ENCODE measurements at regions not wholly inside any gene's neighbourhood (a gene's known extent, or its start where the extent isn't known, plus 50 kb on each side); places are given as distances from the start of the nearest gene placed in this dataset.

GRCh38 chr3:74049444-74049843, 424.7 kb upstream of the PDZRN3 start:
- Histone ChIP-seq H2AK5ac (ENCODE audit: low read length) (no peak overlapping the region), H2BK120ac (ENCODE audit: insufficient read depth, low read length, poor library complexity) (no peak overlapping the region), H3K9me3 (ENCODE audit: insufficient read depth, low read depth, low read length) (peaks cover 2% of the 10 kb centered on the region), H4K91ac (ENCODE audit: low read depth, low read length) (no peak overlapping the region), H3K23ac (ENCODE audit: low read length) (no peak overlapping the region), H4K8ac (ENCODE audit: low read depth, low read length) (no peak overlapping the region), H3K4me2 (ENCODE audit: low read length) (no peak overlapping the region), H3K9ac (ENCODE audit: low read length) (no peak overlapping the region), H3K79me2 (ENCODE audit: control insufficient read depth, insufficient read depth, low read length, poor library complexity) (no peaks in the 10 kb centered on the region), H2BK12ac (ENCODE audit: low read length) (no peak overlapping the region), H2AFZ (ENCODE audit: insufficient read depth, low read length, poor library complexity) (no peak overlapping the region), H3K4me3 (ENCODE audit: low read depth, low read length) (no peak overlapping the region), H3K27me3 (ENCODE audit: insufficient read depth, low read length) (no peaks in the 10 kb centered on the region), H3K18ac (ENCODE audit: low read length) (no peak overlapping the region), H3K27ac (ENCODE audit: low read depth, low read length) (no peak overlapping the region), H2BK5ac (ENCODE audit: low read depth, low read length, poor library complexity) (no peak overlapping the region), H3K4me1 (ENCODE audit: control insufficient read depth in 1 of 2, insufficient read depth in 2 of 2, low read length in 2 of 2) (peaks cover 0 to 2% of the 10 kb centered on the region in 2 experiments), H3K14ac (ENCODE audit: low read length) (no peak overlapping the region), H3K79me1 (ENCODE audit: low read length) (peaks cover 2% of the 10 kb centered on the region), H4K12ac (ENCODE audit: low read depth, low read length) (no peak overlapping the region), H3K4ac (ENCODE audit: low read depth, low read length) (no peak overlapping the region), H3K36me3 (ENCODE audit: control insufficient read depth in 1 of 2, insufficient read depth in 2 of 2, low read length in 2 of 2) (no peaks in the 10 kb centered on the region)
- WGBS (ENCODE audit: extremely low coverage, insufficient coverage, insufficient read length), result no CpG with 5 or more reads among the region's 5 CpGs
- DNase-seq, result no peak

GRCh38 chr3:74048699-74049098, 424.0 kb upstream of the PDZRN3 start:
- Histone ChIP-seq H3K14ac (ENCODE audit: low read length) (no peak overlapping the region), H3K4me1 (ENCODE audit: control insufficient read depth in 1 of 2, insufficient read depth in 2 of 2, low read length in 2 of 2) (peaks cover 0 to 2% of the 10 kb centered on the region in 2 experiments), H3K4ac (ENCODE audit: low read depth, low read length) (no peak overlapping the region), H4K91ac (ENCODE audit: low read depth, low read length) (no peak overlapping the region), H3K79me2 (ENCODE audit: control insufficient read depth, insufficient read depth, low read length, poor library complexity) (no peaks in the 10 kb centered on the region), H4K8ac (ENCODE audit: low read depth, low read length) (no peak overlapping the region), H3K27ac (ENCODE audit: low read depth, low read length) (no peak overlapping the region), H3K23ac (ENCODE audit: low read length) (no peak overlapping the region), H2AFZ (ENCODE audit: insufficient read depth, low read length, poor library complexity) (no peak overlapping the region), H3K79me1 (ENCODE audit: low read length) (peaks cover 2% of the 10 kb centered on the region), H4K12ac (ENCODE audit: low read depth, low read length) (no peak overlapping the region), H3K27me3 (ENCODE audit: insufficient read depth, low read length) (no peaks in the 10 kb centered on the region), H3K4me2 (ENCODE audit: low read length) (no peak overlapping the region), H3K9me3 (ENCODE audit: insufficient read depth, low read depth, low read length) (peaks cover 2% of the 10 kb centered on the region), H2BK5ac (ENCODE audit: low read depth, low read length, poor library complexity) (no peak overlapping the region), H3K36me3 (ENCODE audit: control insufficient read depth in 1 of 2, insufficient read depth in 2 of 2, low read length in 2 of 2) (no peaks in the 10 kb centered on the region), H2BK120ac (ENCODE audit: insufficient read depth, low read length, poor library complexity) (no peak overlapping the region), H3K9ac (ENCODE audit: low read length) (no peak overlapping the region), H2BK12ac (ENCODE audit: low read length) (no peak overlapping the region), H3K4me3 (ENCODE audit: low read depth, low read length) (no peak overlapping the region), H3K18ac (ENCODE audit: low read length) (no peak overlapping the region), H2AK5ac (ENCODE audit: low read length) (no peak overlapping the region)
- DNase-seq, result no peak

- Histone ChIP-seq H2AK5ac (ENCODE audit: low read length) (no peak overlapping the region), H2AFZ (ENCODE audit: insufficient read depth, low read length, poor library complexity) (no peak overlapping the region), H4K91ac (ENCODE audit: low read depth, low read length) (no peak overlapping the region), H3K79me2 (ENCODE audit: control insufficient read depth, insufficient read depth, low read length, poor library complexity) (no peaks in the 10 kb centered on the region), H2BK120ac (ENCODE audit: insufficient read depth, low read length, poor library complexity) (no peak overlapping the region), H3K4me3 (ENCODE audit: low read depth, low read length) (no peak overlapping the region), H3K14ac (ENCODE audit: low read length) (no peak overlapping the region), H3K27ac (ENCODE audit: low read depth, low read length) (no peak overlapping the region), H3K23ac (ENCODE audit: low read length) (no peak overlapping the region), H3K9me3 (ENCODE audit: insufficient read depth, low read depth, low read length) (peaks cover 2% of the 10 kb centered on the region), H3K18ac (ENCODE audit: low read length) (no peak overlapping the region), H3K4ac (ENCODE audit: low read depth, low read length) (no peak overlapping the region), H2BK5ac (ENCODE audit: low read depth, low read length, poor library complexity) (no peak overlapping the region), H3K4me1 (ENCODE audit: control insufficient read depth in 1 of 2, insufficient read depth in 2 of 2, low read length in 2 of 2) (no peaks in the 10 kb centered on the region), H4K12ac (ENCODE audit: low read depth, low read length) (no peak overlapping the region), H3K9ac (ENCODE audit: low read length) (no peak overlapping the region), H3K27me3 (ENCODE audit: insufficient read depth, low read length) (no peaks in the 10 kb centered on the region), H4K8ac (ENCODE audit: low read depth, low read length) (no peak overlapping the region), H3K4me2 (ENCODE audit: low read length) (no peak overlapping the region), H3K79me1 (ENCODE audit: low read length) (no peaks in the 10 kb centered on the region), H3K36me3 (ENCODE audit: control insufficient read depth in 1 of 2, insufficient read depth in 2 of 2, low read length in 2 of 2) (no peaks in the 10 kb centered on the region), H2BK12ac (ENCODE audit: low read length) (no peak overlapping the region)
- WGBS (ENCODE audit: extremely low coverage, insufficient coverage, insufficient read length), result no CpG with 5 or more reads among the region's 2 CpGs
- no peak for DNase-seq
Observed at GRCh38 chr3:74045000-74045399, 420.3 kb upstream of the PDZRN3 start.

- H3K27ac ChIP-seq (ENCODE audit: low read depth, low read length), result no peak overlapping the region
- H4K8ac ChIP-seq (ENCODE audit: low read depth, low read length), result no peak overlapping the region
- no peaks in the 10 kb centered on the region for H3K79me1 ChIP-seq (ENCODE audit: low read length)
- no peak overlapping the region for H4K91ac ChIP-seq (ENCODE audit: low read depth, low read length)
- H3K23ac ChIP-seq (ENCODE audit: low read length), result no peak overlapping the region
- H3K9me3 ChIP-seq (ENCODE audit: insufficient read depth, low read depth, low read length), result no peaks in the 10 kb centered on the region
- no peaks in the 10 kb centered on the region for H3K4me1 ChIP-seq (ENCODE audit: control insufficient read depth in 1 of 2, insufficient read depth in 2 of 2, low read length in 2 of 2)
- WGBS (ENCODE audit: extremely low coverage, insufficient coverage, insufficient read length), result no CpG with 5 or more reads among the region's 6 CpGs
- DNase-seq, result no peak
- no peaks in the 10 kb centered on the region for H3K79me2 ChIP-seq (ENCODE audit: control insufficient read depth, insufficient read depth, low read length, poor library complexity)
- no peaks in the 10 kb centered on the region for H3K27me3 ChIP-seq (ENCODE audit: insufficient read depth, low read length)
- H3K36me3 ChIP-seq (ENCODE audit: control insufficient read depth in 1 of 2, insufficient read depth in 2 of 2, low read length in 2 of 2), result no peaks in the 10 kb centered on the region
- H3K4me2 ChIP-seq (ENCODE audit: low read length), result no peak overlapping the region
- H3K4ac ChIP-seq (ENCODE audit: low read depth, low read length), result no peak overlapping the region
- H3K14ac ChIP-seq (ENCODE audit: low read length), result no peak overlapping the region
- no peak overlapping the region for H3K4me3 ChIP-seq (ENCODE audit: low read depth, low read length)
- H2BK12ac ChIP-seq (ENCODE audit: low read length), result no peak overlapping the region
- H2AFZ ChIP-seq (ENCODE audit: insufficient read depth, low read length, poor library complexity), result no peak overlapping the region
- H2BK120ac ChIP-seq (ENCODE audit: insufficient read depth, low read length, poor library complexity), result no peak overlapping the region
- H3K9ac ChIP-seq (ENCODE audit: low read length), result no peak overlapping the region
- no peak overlapping the region for H3K18ac ChIP-seq (ENCODE audit: low read length)
- no peak overlapping the region for H2BK5ac ChIP-seq (ENCODE audit: low read depth, low read length, poor library complexity)
- no peak overlapping the region for H4K12ac ChIP-seq (ENCODE audit: low read depth, low read length)
- H2AK5ac ChIP-seq (ENCODE audit: low read length), result no peak overlapping the region
Observed at GRCh38 chr3:74041068-74041675, 416.4 kb upstream of the PDZRN3 start.

Data from trophoblast cell (in vitro differentiated cells and primary cell).